Gastroesophageal sphincter (tissue), 4 donors: ENCODE measurements at regions not wholly inside any gene's neighbourhood (a gene's known extent, or its start where the extent isn't known, plus 50 kb on each side); places are given as distances from the start of the nearest gene placed in this dataset.

Source experiments
- ATAC-seq: fragments of 150-250 bp; one replicate; pipeline ENCODE4 v1.9.1; 2016; ENCODE audit warnings: mild to moderate bottlenecking, moderate library complexity
- H3K27ac ChIP-seq, 4 donors: fragments of 200-600 bp; sonication (generic) in 3 of 4; 1 replicate in 3 of 4; 2 replicates in 1 of 4; pipeline ENCODE4 v1.5.1; 2016 to 2019
- H3K27me3 ChIP-seq: fragments of 200-600 bp; sonication (generic); one replicate; pipeline ENCODE4 v1.5.1; 2019
- H3K36me3 ChIP-seq, 2 donors: fragments of 200-600 bp; sonication (generic); one replicate each; pipeline ENCODE4 v1.5.1; 2019; ENCODE audit warnings: control low read depth in 1 of 2
- H3K4me1 ChIP-seq, 3 donors: fragments of 200-600 bp; sonication (generic); 1 replicate in 2 of 3; 2 replicates in 1 of 3; pipeline ENCODE4 v1.5.1; 2016 to 2019; ENCODE audit warnings: control low read depth in 2 of 3
- H3K4me3 ChIP-seq, 2 donors: fragments of 200-600 bp; sonication (generic); one replicate each; pipeline ENCODE4 v1.5.1; 2019; ENCODE audit warnings: mild to moderate bottlenecking in 1 of 2, moderate library complexity in 1 of 2
- H3K9me3 ChIP-seq, 3 donors: fragments of 200-600 bp; sonication (generic); one replicate each; pipeline ENCODE4 v1.5.1; 2017 to 2019; ENCODE audit warnings: control low read depth in 2 of 3
- CTCF ChIP-seq, 4 experiments: fragments of 200-600 bp in 2 of 4; fragments of 450-650 bp in 2 of 4; sonication (generic) in 1 of 4; IDR thresholded peaks; one replicate each; pipeline ENCODE4 v1.5.1; 2017 to 2019; ENCODE audit warnings: antibody characterized with exemption in 4 of 4, mild to moderate bottlenecking in 2 of 4, moderate library complexity in 2 of 4
- EP300 ChIP-seq: sonication (generic); formaldehyde crosslinking; IDR thresholded peaks from one replicate; pipeline ENCODE4 v1.6.1; 2017; ENCODE audit warnings: antibody characterized with exemption, mild to moderate bottlenecking
- POLR2A ChIP-seq, 2 donors: fragments of 450-650 bp; IDR thresholded peaks; one replicate each; pipeline ENCODE4 v1.6.1; 2017; ENCODE audit warnings: antibody characterized with exemption in 2 of 2, mild to moderate bottlenecking in 2 of 2, moderate library complexity in 1 of 2
- POLR2AphosphoS5 ChIP-seq: sonication (generic); formaldehyde crosslinking; IDR thresholded peaks from one replicate; pipeline ENCODE4 v1.6.1; 2017; ENCODE audit warnings: antibody characterized with exemption
- WGBS, 2 donors: methylation state at CpG; one replicate each; pipeline ENCODE4 v1.1.5; 2018; ENCODE audit warnings: low coverage in 1 of 2; 5-methylcytosine and 5-hydroxymethylcytosine counted together

- Histone ChIP-seq H3K4me1 (no peaks in the 10 kb centered on the region), H3K4me3 (no peak overlapping the region), H3K36me3 (no peaks in the 10 kb centered on the region), H3K27me3 (no peaks in the 10 kb centered on the region), H3K27ac (no peak overlapping the region), H3K9me3 (peaks cover 0 to 36% (median 0%) of the 10 kb centered on the region in 3 donors)
- ATAC-seq, result no peak
- TF ChIP-seq CTCF (IDR thresholded peaks at IDR 0.05) (no peak), POLR2A (IDR thresholded peaks at IDR 0.05) (no peak)
- no CpG with 5 or more reads among the region's 16 CpGs for WGBS, 2 donors
Measured at GRCh38 chr10:30769361-30769760, 139.8 kb upstream of the LYZL2 start.

DNA sequence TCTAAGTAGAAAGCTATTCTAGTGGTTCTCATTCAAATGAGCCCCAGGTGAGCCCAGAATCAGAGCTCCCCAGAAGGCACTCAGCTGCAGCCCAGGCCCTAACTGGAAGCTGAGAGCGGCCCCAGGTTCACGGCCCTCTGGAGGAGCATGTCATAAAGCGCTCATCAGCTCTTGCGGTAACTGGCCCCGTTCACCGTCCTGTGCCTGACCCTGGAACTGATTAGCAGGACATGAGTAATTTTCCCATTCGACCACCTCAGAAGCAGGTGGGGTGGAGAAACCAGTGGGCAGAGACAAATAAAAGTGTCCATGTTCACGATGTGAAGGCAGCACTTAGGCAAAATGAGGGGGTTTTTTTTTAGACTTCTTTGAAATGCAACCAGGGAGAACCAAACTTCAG lies 136.1 kb upstream of the LYZL2 start:
- Histone ChIP-seq H3K27me3 (no peaks in the 10 kb centered on the region), H3K9me3 (peaks cover 0 to 14% (median 0%) of the 10 kb centered on the region in 3 donors), H3K4me3 (no peak overlapping the region), H3K36me3 (no peaks in the 10 kb centered on the region), H3K4me1 (no peaks in the 10 kb centered on the region), H3K27ac (no peak overlapping the region)
- no CpG with 5 or more reads among the region's 8 CpGs for WGBS, 2 donors
- TF ChIP-seq POLR2AphosphoS5, result no peak
- no peak for TF ChIP-seq CTCF (IDR thresholded peaks at IDR 0.05)
- TF ChIP-seq POLR2A (IDR thresholded peaks at IDR 0.05), result no peak
- no peak for TF ChIP-seq EP300
- ATAC-seq, result no peak

DNA sequence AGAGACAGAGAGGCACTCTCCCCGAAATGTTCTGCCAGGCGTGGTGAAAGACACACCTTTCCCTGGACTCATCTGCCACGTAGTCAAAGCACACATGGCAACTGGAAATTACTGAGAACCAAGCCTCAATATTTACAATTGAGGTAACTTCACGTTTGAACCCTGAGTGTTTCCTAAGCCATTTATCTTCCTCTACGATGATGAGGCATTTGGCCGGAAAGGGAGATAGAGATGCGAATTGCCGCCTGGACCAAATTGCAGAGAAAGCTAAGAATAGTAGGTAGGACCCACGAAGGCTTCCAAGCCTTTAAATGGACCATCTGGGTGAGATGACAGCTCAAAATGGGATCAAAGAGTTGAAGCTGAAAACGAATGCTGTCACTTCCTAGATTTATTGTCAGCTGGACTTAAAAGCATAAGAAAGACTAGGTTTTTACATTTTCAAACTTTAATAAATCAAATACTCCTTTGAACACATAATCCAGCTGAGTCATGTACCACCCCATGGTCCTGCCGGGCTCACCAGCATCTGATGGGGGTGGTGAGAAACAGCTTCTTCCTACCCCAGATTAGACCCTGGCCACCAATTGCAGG lies 135.6 kb upstream of the LYZL2 start:
- 38 to 40% methylated on average over 8 to 10 of the region's 11 CpGs for WGBS, 2 donors
- Histone ChIP-seq H3K36me3 (no peaks in the 10 kb centered on the region), H3K4me3 (no peak overlapping the region), H3K4me1 (no peaks in the 10 kb centered on the region), H3K27ac (no peak overlapping the region), H3K9me3 (peaks cover 0 to 9% (median 0%) of the 10 kb centered on the region in 3 donors), H3K27me3 (no peaks in the 10 kb centered on the region)
- no peak for ATAC-seq
- no peak for TF ChIP-seq POLR2A (IDR thresholded peaks at IDR 0.05)
- no peak for TF ChIP-seq EP300
- no peak for TF ChIP-seq CTCF (IDR thresholded peaks at IDR 0.05)
- no peak for TF ChIP-seq POLR2AphosphoS5

DNA sequence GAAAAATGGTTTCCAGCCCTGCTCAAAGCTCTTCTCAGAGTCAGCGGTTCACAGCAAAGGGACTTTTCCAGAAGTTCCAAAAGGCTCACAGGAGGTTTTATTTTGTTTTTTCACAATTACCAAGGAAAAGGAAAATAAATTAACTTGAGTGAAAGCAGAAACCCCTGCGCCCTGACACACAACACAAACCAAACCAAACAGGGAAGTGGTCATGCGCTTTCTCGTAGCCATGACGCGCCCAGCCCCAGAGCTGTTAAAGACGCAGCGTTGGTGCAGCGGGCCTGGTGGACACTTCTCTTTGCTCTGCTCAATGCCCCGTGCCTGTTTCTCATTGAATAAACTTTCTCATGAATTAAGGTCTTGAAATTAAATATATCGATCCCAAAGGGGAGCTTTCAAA lies 134.4 kb upstream of the LYZL2 start:
- no peak overlapping the region for H3K4me3 ChIP-seq
- ATAC-seq, result no peak
- no peaks in the 10 kb centered on the region for H3K9me3 ChIP-seq
- H3K36me3 ChIP-seq, result no peaks in the 10 kb centered on the region
- H3K27ac ChIP-seq, result no peak overlapping the region
- no peaks in the 10 kb centered on the region for H3K4me1 ChIP-seq
- 73 to 92% methylated on average over 7 to 11 of the region's 11 CpGs for WGBS, 2 donors
- no peak for TF ChIP-seq CTCF (IDR thresholded peaks at IDR 0.05)
- peak; percentile 50 for TF ChIP-seq POLR2AphosphoS5
- no peaks in the 10 kb centered on the region for H3K27me3 ChIP-seq

GRCh38 chr10:30762620-30763019 lies 133.1 kb upstream of the LYZL2 start:
- Histone ChIP-seq H3K27ac (no peak overlapping the region), H3K27me3 (no peaks in the 10 kb centered on the region), H3K9me3 (no peaks in the 10 kb centered on the region), H3K4me3 (no peak overlapping the region), H3K4me1 (no peaks in the 10 kb centered on the region), H3K36me3 (no peaks in the 10 kb centered on the region)
- peak; percentile 19 for ATAC-seq
- 42 to 100% methylated on average over 1 to 2 of the region's 2 CpGs for WGBS, 2 donors
- TF ChIP-seq CTCF (IDR thresholded peaks at IDR 0.05) (no peak), EP300 (no peak), POLR2AphosphoS5 (no peak), POLR2A (IDR thresholded peaks at IDR 0.05) (no peak)
